H9 (cell line): ENCODE measurements at regions not wholly inside any gene's neighbourhood (a gene's known extent, or its start where the extent isn't known, plus 50 kb on each side); places are given as distances from the start of the nearest gene placed in this dataset.

ENCODE experiments used
- DNase-seq: peaks from one replicate; pipeline ENCODE4 v3.0.0-alpha.2; 2017
- H2AFZ ChIP-seq: one replicate; pipeline ENCODE4 v1.6.1; 2013; ENCODE audit warnings: mild to moderate bottlenecking, low read length, control low read depth, moderate library complexity
- H2AK5ac ChIP-seq: 2 replicates; pipeline ENCODE4 v1.6.1; 2013; ENCODE audit warnings: low read length, control low read depth, mixed read lengths; ENCODE audit not compliant: insufficient read length
- H2BK120ac ChIP-seq: one replicate; pipeline ENCODE4 v1.6.1; 2013; ENCODE audit warnings: low read depth, mild to moderate bottlenecking, low read length, control low read depth, inconsistent platforms; ENCODE audit not compliant: poor library complexity, severe bottlenecking
- H2BK12ac ChIP-seq: 2 replicates; pipeline ENCODE4 v1.6.1; 2013; ENCODE audit warnings: low read length, control low read depth, mixed read lengths, low read depth; ENCODE audit not compliant: insufficient read length
- H2BK15ac ChIP-seq: 2 replicates; pipeline ENCODE4 v1.6.1; 2013; ENCODE audit warnings: low read depth, low read length, control low read depth
- H2BK20ac ChIP-seq: one replicate; pipeline ENCODE4 v1.6.1; 2013; ENCODE audit warnings: low read depth, mild to moderate bottlenecking, low read length, control low read depth, inconsistent platforms; ENCODE audit not compliant: poor library complexity, severe bottlenecking
- H2BK5ac ChIP-seq: 2 replicates; pipeline ENCODE4 v1.6.1; 2013; ENCODE audit warnings: low read length, control low read depth, mixed read lengths; ENCODE audit not compliant: insufficient read length
- H3K14ac ChIP-seq: 2 replicates; pipeline ENCODE4 v1.6.1; 2013; ENCODE audit warnings: low read length, control low read depth; ENCODE audit not compliant: insufficient read depth
- H3K18ac ChIP-seq: 2 replicates; pipeline ENCODE4 v1.6.1; 2013; ENCODE audit warnings: low read depth, mild to moderate bottlenecking, mixed read lengths, low read length, control low read depth; ENCODE audit not compliant: insufficient read length
- H3K23ac ChIP-seq: 2 replicates; pipeline ENCODE4 v1.6.1; 2013; ENCODE audit warnings: low read length, control low read depth, mixed read lengths, low read depth; ENCODE audit not compliant: insufficient read length
- H3K23me2 ChIP-seq: 2 replicates; pipeline ENCODE4 v1.6.1; 2013; ENCODE audit warnings: low read depth, mild to moderate bottlenecking, mixed read lengths, low read length, control low read depth; ENCODE audit not compliant: insufficient read length, poor library complexity, severe bottlenecking
- H3K27ac ChIP-seq: 2 replicates; pipeline ENCODE4 v1.5.1; 2013; ENCODE audit warnings: low read length, control low read depth, mixed read lengths, low read depth; ENCODE audit not compliant: insufficient read length
- H3K27me3 ChIP-seq: 2 replicates; pipeline ENCODE4 v1.6.1; 2013; ENCODE audit warnings: low read length, control low read depth, inconsistent platforms; ENCODE audit not compliant: insufficient read depth
- H3K4ac ChIP-seq: 2 replicates; pipeline ENCODE4 v1.6.1; 2013; ENCODE audit warnings: low read depth, mild to moderate bottlenecking, control low read depth, inconsistent platforms, low read length, moderate library complexity
- H3K4me1 ChIP-seq: 2 replicates; pipeline ENCODE4 v1.6.1; 2013; ENCODE audit warnings: low read length, control low read depth, inconsistent platforms; ENCODE audit not compliant: insufficient read depth
- H3K4me2 ChIP-seq: 2 replicates; pipeline ENCODE4 v1.6.1; 2013; ENCODE audit warnings: low read length, control low read depth, mixed read lengths; ENCODE audit not compliant: insufficient read length, insufficient read depth
- H3K56ac ChIP-seq: 2 replicates; pipeline ENCODE4 v1.6.1; 2013; ENCODE audit warnings: low read depth, mild to moderate bottlenecking, mixed read lengths, low read length, control low read depth; ENCODE audit not compliant: insufficient read length
- H3K79me1 ChIP-seq: 2 replicates; pipeline ENCODE4 v1.6.1; 2013; ENCODE audit warnings: low read depth, mild to moderate bottlenecking, moderate library complexity, low read length, control low read depth, inconsistent platforms; ENCODE audit not compliant: insufficient read depth, poor library complexity, severe bottlenecking
- H3K79me2 ChIP-seq: 2 replicates; pipeline ENCODE4 v1.6.1; 2013; ENCODE audit warnings: low read length, control low read depth, inconsistent platforms; ENCODE audit not compliant: insufficient read depth
- H3K9ac ChIP-seq: 2 replicates; pipeline ENCODE4 v1.6.1; 2013; ENCODE audit warnings: low read length, control low read depth, mixed read lengths; ENCODE audit not compliant: insufficient read length; ENCODE audit errors: extremely low read depth
- H3K9me3 ChIP-seq: one replicate; pipeline ENCODE4 v1.6.1; 2013; ENCODE audit warnings: low read depth, low read length, inconsistent platforms; ENCODE audit not compliant: control insufficient read depth
- H3T11ph ChIP-seq: one replicate; pipeline ENCODE4 v1.6.1; 2013; ENCODE audit warnings: mild to moderate bottlenecking, low read length, control low read depth, inconsistent platforms
- H4K20me1 ChIP-seq: one replicate; pipeline ENCODE4 v1.6.1; 2013; ENCODE audit not compliant: control insufficient read depth, insufficient read length, insufficient read depth
- H4K5ac ChIP-seq: 2 replicates; pipeline ENCODE4 v1.6.1; 2013; ENCODE audit warnings: low read depth, mild to moderate bottlenecking, mixed read lengths, low read length, control low read depth; ENCODE audit not compliant: insufficient read length
- H4K8ac ChIP-seq: replicated peaks from 2 replicates; pipeline ENCODE4 v1.6.1; 2013; ENCODE audit warnings: low read length, control low read depth, mixed read lengths, low read depth; ENCODE audit not compliant: insufficient read length
- H4K91ac ChIP-seq: 2 replicates; pipeline ENCODE4 v1.6.1; 2013; ENCODE audit warnings: low read depth, mild to moderate bottlenecking, moderate library complexity, mixed read lengths, low read length, control low read depth; ENCODE audit not compliant: insufficient read length
- H3K27ac Mint-ChIP-seq, 3 experiments: 2 replicates in 2 of 3; 3 replicates in 1 of 3; pipeline ENCODE4 v1.8.0; 2020 to 2021; ENCODE audit warnings: mixed read lengths in 3 of 3, mild to moderate bottlenecking in 1 of 3, moderate library complexity in 1 of 3
- H3K27me3 Mint-ChIP-seq: 2 replicates; pipeline ENCODE4 v1.8.0; 2021; ENCODE audit warnings: low read depth, mild to moderate bottlenecking, moderate library complexity, mixed read lengths
- H3K36me3 Mint-ChIP-seq, 3 experiments: 2 replicates in 2 of 3; 3 replicates in 1 of 3; pipeline ENCODE4 v1.8.0; 2020 to 2021; ENCODE audit warnings: low read depth in 3 of 3, mixed read lengths in 3 of 3; ENCODE audit not compliant: insufficient read depth in 1 of 3
- H3K4me1 Mint-ChIP-seq, 2 experiments: 2 replicates each; pipeline ENCODE4 v1.8.0; 2020; ENCODE audit warnings: mixed read lengths in 2 of 2
- H3K4me3 Mint-ChIP-seq, 2 experiments: 2 replicates in 1 of 2; 3 replicates in 1 of 2; pipeline ENCODE4 v1.8.0; 2020 to 2021; ENCODE audit warnings: mild to moderate bottlenecking in 2 of 2, mixed read lengths in 2 of 2, moderate library complexity in 1 of 2
- H3K9me3 Mint-ChIP-seq, 2 experiments: 2 replicates in 1 of 2; 3 replicates in 1 of 2; pipeline ENCODE4 v1.8.0; 2020; ENCODE audit warnings: mild to moderate bottlenecking in 2 of 2, mixed read lengths in 2 of 2, moderate library complexity in 1 of 2
- WGBS: extraction: QIAGEN DNeasy Blood & Tissue Kit; methylation state at CpG from one replicate; pipeline ENCODE4 v1.1.7; 2013; ENCODE audit warnings: missing lambda C conversion rate, low lambda C conversion rate, mixed read lengths; ENCODE audit not compliant: insufficient read length; ENCODE audit errors: extremely low coverage; 5-methylcytosine and 5-hydroxymethylcytosine counted together
- TF ChIP-seq, protein P1 (sequence below): fragments of 200-600 bp; sonication (generic); conservative IDR thresholded peaks from 3 replicates; pipeline ENCODE4 v1.8.0; 2021; ENCODE audit warnings: antibody characterized with exemption, mild to moderate bottlenecking

DNA sequence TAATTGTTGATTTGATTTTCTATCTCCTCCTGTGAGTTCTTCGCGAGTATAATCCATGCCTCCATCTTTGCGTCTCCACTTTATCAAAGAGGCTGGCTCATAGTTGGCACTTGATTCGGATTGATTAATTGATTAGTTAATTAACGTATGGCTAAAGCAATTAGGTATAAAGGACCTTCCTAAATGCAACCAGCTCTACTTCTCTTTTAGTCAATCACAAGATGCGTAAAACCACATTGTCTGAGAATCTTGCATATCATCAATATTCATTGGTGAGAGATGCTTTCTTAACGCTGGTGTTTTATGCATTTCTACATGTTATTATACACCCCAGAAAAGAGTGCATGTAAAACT, 56.4 kb upstream of the NR2F2 start:
- H2AK5ac ChIP-seq = no peak overlapping the region
- H3K9ac ChIP-seq = no peak overlapping the region
- H3K56ac ChIP-seq = no peak overlapping the region
- H3K27me3 Mint-ChIP-seq = peaks cover 2% of the 10 kb centered on the region
- H3K4me1 Mint-ChIP-seq = peaks cover under 1 to 3% of the 10 kb centered on the region in 2 experiments
- no peaks in the 10 kb centered on the region for H3K27me3 ChIP-seq
- no peaks in the 10 kb centered on the region for H3K9me3 Mint-ChIP-seq
- TF ChIP-seq, protein P1, sequence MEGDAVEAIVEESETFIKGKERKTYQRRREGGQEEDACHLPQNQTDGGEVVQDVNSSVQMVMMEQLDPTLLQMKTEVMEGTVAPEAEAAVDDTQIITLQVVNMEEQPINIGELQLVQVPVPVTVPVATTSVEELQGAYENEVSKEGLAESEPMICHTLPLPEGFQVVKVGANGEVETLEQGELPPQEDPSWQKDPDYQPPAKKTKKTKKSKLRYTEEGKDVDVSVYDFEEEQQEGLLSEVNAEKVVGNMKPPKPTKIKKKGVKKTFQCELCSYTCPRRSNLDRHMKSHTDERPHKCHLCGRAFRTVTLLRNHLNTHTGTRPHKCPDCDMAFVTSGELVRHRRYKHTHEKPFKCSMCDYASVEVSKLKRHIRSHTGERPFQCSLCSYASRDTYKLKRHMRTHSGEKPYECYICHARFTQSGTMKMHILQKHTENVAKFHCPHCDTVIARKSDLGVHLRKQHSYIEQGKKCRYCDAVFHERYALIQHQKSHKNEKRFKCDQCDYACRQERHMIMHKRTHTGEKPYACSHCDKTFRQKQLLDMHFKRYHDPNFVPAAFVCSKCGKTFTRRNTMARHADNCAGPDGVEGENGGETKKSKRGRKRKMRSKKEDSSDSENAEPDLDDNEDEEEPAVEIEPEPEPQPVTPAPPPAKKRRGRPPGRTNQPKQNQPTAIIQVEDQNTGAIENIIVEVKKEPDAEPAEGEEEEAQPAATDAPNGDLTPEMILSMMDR = no peak
- no peak overlapping the region for H2BK5ac ChIP-seq
- H3K4me1 ChIP-seq = peaks cover under 1% of the 10 kb centered on the region; the same call in 1 of the 2 replicates
- no peak overlapping the region for H3K27ac ChIP-seq
- H4K91ac ChIP-seq = no peak overlapping the region
- H3K9me3 ChIP-seq = no peaks in the 10 kb centered on the region
- H2BK15ac ChIP-seq = no peak overlapping the region
- no peak overlapping the region for H3K4me3 Mint-ChIP-seq
- no peak overlapping the region for H4K8ac ChIP-seq
- no peak overlapping the region for H2BK20ac ChIP-seq
- H3K4me2 ChIP-seq = no peak overlapping the region
- no peaks in the 10 kb centered on the region for H3K79me2 ChIP-seq
- no peaks in the 10 kb centered on the region for H3K36me3 Mint-ChIP-seq
- no peak overlapping the region for H4K5ac ChIP-seq
- no peak overlapping the region for H2AFZ ChIP-seq
- H3K4ac ChIP-seq = no peak overlapping the region
- no peak for DNase-seq
- H3K23ac ChIP-seq = no peak overlapping the region
- no peak overlapping the region for H3K27ac Mint-ChIP-seq
- no peak overlapping the region for H2BK12ac ChIP-seq
- no peak overlapping the region for H2BK120ac ChIP-seq
- no peaks in the 10 kb centered on the region for H4K20me1 ChIP-seq
- no peak overlapping the region for H3K14ac ChIP-seq
- no peaks in the 10 kb centered on the region for H3K23me2 ChIP-seq
- no peaks in the 10 kb centered on the region for H3K79me1 ChIP-seq
- no CpG with 5 or more reads among the region's 7 CpGs for WGBS
- H3T11ph ChIP-seq = no peak overlapping the region
- H3K18ac ChIP-seq = no peak overlapping the region
